Progenitor cell of endocrine pancreas (in vitro differentiated cells): ENCODE measurements at regions not wholly inside any gene's neighbourhood (a gene's known extent, or its start where the extent isn't known, plus 50 kb on each side); places are given as distances from the start of the nearest gene placed in this dataset.

Experiments used
- DNase-seq: peaks from one replicate; pipeline ENCODE4 v3.0.0; 2021; ENCODE audit warnings: low spot score; ENCODE audit not compliant: unreplicated experiment
- H3K27ac Mint-ChIP-seq: 2 replicates; pipeline ENCODE4 v1.8.0; 2021; ENCODE audit warnings: mild to moderate bottlenecking, moderate library complexity, mixed read lengths
- H3K27me3 Mint-ChIP-seq: 2 replicates; pipeline ENCODE4 v1.8.0; 2021; ENCODE audit warnings: mixed read lengths
- H3K36me3 Mint-ChIP-seq: 2 replicates; pipeline ENCODE4 v1.8.0; 2022; ENCODE audit warnings: mixed read lengths; ENCODE audit not compliant: insufficient read depth
- H3K4me1 Mint-ChIP-seq: 2 replicates; pipeline ENCODE4 v1.8.0; 2021; ENCODE audit warnings: low read depth, mixed read lengths
- H3K4me3 Mint-ChIP-seq: 2 replicates; pipeline ENCODE4 v1.8.0; 2021; ENCODE audit warnings: low read depth, mild to moderate bottlenecking, moderate library complexity, mixed read lengths
- H3K9me3 Mint-ChIP-seq: 2 replicates; pipeline ENCODE4 v1.8.0; 2021; ENCODE audit warnings: low read depth, mixed read lengths
- TF ChIP-seq, protein P1 (sequence below): fragments of 200-600 bp; sonication (generic); IDR thresholded peaks from one replicate; pipeline ENCODE4 v1.5.0; 2021; ENCODE audit warnings: antibody characterized with exemption, mild to moderate bottlenecking; ENCODE audit not compliant: unreplicated experiment

- Mint-ChIP-seq H3K27me3 (peaks cover 9% of the 10 kb centered on the region), H3K4me3 (no peak overlapping the region), H3K4me1 (no peaks in the 10 kb centered on the region), H3K9me3 (no peaks in the 10 kb centered on the region), H3K36me3 (no peaks in the 10 kb centered on the region), H3K27ac (no peak overlapping the region)
- TF ChIP-seq, protein P1, sequence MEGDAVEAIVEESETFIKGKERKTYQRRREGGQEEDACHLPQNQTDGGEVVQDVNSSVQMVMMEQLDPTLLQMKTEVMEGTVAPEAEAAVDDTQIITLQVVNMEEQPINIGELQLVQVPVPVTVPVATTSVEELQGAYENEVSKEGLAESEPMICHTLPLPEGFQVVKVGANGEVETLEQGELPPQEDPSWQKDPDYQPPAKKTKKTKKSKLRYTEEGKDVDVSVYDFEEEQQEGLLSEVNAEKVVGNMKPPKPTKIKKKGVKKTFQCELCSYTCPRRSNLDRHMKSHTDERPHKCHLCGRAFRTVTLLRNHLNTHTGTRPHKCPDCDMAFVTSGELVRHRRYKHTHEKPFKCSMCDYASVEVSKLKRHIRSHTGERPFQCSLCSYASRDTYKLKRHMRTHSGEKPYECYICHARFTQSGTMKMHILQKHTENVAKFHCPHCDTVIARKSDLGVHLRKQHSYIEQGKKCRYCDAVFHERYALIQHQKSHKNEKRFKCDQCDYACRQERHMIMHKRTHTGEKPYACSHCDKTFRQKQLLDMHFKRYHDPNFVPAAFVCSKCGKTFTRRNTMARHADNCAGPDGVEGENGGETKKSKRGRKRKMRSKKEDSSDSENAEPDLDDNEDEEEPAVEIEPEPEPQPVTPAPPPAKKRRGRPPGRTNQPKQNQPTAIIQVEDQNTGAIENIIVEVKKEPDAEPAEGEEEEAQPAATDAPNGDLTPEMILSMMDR, result no peak
- DNase-seq, result no peak
These were observed 376.1 kb upstream of the MCTP2 start for GRCh38 chr15:93855181-93855826.

GRCh38 chr15:93854088-93854487 lies 377.3 kb upstream of the MCTP2 start:
- H3K27ac Mint-ChIP-seq, result no peak overlapping the region
- TF ChIP-seq, protein P1, result no peak
- no peaks in the 10 kb centered on the region for H3K36me3 Mint-ChIP-seq
- H3K9me3 Mint-ChIP-seq, result no peaks in the 10 kb centered on the region
- DNase-seq, result no peak
- H3K27me3 Mint-ChIP-seq, result peaks cover 13% of the 10 kb centered on the region
- no peak overlapping the region for H3K4me3 Mint-ChIP-seq
- no peaks in the 10 kb centered on the region for H3K4me1 Mint-ChIP-seq

DNA sequence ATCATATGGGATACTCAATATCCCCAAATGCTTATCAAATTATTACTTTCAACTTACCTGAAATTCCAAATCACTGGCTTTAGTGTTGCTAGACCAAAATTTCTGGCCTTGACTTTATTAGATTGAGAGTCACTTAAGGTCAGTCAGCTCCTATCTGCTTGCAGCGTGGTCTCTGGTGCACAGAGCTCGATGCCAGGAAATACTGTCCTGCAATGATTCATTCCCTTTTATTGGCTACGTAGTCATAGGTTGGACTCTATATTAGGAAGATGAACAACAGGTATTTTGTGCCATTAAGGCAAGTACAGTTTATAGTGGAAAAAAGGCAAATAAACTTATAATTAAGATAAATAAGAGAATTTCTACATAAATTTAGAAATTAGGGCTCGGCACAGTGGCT lies 378.6 kb upstream of the MCTP2 start:
- Mint-ChIP-seq H3K27me3 (peaks cover 13% of the 10 kb centered on the region), H3K36me3 (no peaks in the 10 kb centered on the region), H3K27ac (no peak overlapping the region), H3K4me3 (no peak overlapping the region), H3K4me1 (no peaks in the 10 kb centered on the region), H3K9me3 (no peaks in the 10 kb centered on the region)
- TF ChIP-seq, protein P1, result no peak
- DNase-seq, result no peak

- peaks cover 12% of the 10 kb centered on the region for H3K27me3 Mint-ChIP-seq
- DNase-seq, result no peak
- H3K9me3 Mint-ChIP-seq, result no peaks in the 10 kb centered on the region
- H3K4me1 Mint-ChIP-seq, result no peaks in the 10 kb centered on the region
- H3K36me3 Mint-ChIP-seq, result no peaks in the 10 kb centered on the region
- TF ChIP-seq, protein P1, result no peak
- no peak overlapping the region for H3K27ac Mint-ChIP-seq
- no peak overlapping the region for H3K4me3 Mint-ChIP-seq
These were observed 382.9 kb upstream of the MCTP2 start for GRCh38 chr15:93848490-93848889.

- H3K4me1 Mint-ChIP-seq, result peaks cover under 1% of the 10 kb centered on the region
- DNase-seq, result no peak
- H3K27ac Mint-ChIP-seq, result no peak overlapping the region
- H3K36me3 Mint-ChIP-seq, result no peaks in the 10 kb centered on the region
- peaks cover 10% of the 10 kb centered on the region for H3K27me3 Mint-ChIP-seq
- H3K9me3 Mint-ChIP-seq, result no peaks in the 10 kb centered on the region
- TF ChIP-seq, protein P1, result no peak
- no peak overlapping the region for H3K4me3 Mint-ChIP-seq
These were observed 383.3 kb upstream of the MCTP2 start for GRCh38 chr15:93848076-93848475.
